ENCODE measurements at regions not wholly inside any gene's neighbourhood (a gene's known extent, or its start where the extent isn't known, plus 50 kb on each side); places are given as distances from the start of the nearest gene placed in this dataset.
"Not testable (repeated sequence)": the region's sequence is repeated elsewhere in the genome, so short reads cannot be mapped to it uniquely, and the experiment has no call there.

DNA sequence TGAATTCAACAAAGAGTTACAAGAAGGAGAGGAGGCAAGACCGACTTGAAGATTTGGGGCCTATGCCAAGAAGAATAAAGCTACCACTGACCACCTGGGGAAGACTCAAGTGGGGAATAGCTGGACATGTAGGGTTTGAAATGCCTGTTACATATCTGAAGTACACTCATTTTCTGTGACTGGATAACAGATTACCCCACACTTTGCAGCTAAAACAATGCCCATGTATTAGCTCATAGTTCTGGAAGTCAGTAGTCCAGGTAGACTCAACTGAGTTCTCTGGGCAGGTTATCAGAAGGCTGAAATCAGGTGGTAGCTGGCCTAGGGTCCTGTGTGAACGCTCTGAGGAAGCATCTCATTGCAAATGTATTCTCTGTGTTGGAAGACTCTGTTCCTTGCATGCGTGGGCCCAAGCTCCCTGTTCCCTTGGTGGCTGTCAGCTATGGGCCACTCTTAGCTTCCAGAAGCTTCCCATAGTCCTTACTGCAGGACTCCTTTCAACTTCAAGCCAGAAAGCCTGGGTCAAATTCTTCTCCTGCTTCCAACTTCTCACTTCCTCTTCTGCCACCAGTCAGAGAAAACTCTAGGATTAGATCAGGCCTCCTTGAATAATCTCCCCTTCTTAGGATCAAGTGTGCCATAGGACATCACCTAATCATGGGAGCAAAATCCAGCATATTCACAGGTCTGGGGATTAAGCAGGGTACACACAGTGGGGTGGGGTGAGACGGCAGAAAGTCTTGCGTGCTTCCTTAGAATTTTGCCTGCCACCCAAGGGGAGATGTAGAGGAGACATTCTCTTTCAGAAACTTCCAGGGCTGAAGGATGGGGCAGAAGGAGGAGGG is 187.8 kb downstream of the SHQ1 start:
- in situ Hi-C loops (cut with MboI; ENCODE audit: low sequenced_read_pairs), result no loop called here

DNA sequence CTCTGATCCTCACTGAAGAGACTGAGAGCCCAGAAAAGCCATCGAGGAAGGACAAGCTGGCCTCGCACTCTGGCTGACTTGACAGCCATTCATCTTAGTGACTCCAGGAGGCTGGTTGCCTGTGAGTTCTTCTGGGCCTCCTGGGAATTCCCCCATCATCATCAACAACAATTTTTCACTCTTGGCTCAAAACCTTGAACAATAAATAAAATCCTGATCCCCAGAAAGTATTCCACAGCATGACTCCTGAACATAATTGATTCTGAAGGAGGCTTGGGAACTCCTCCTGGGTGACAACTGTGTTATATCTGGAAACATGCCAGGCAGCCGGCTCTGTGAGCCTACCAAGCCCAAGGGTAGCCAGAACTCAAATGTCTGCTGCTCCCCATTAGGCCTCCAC is 188.6 kb downstream of the SHQ1 start:
- in situ Hi-C loops (cut with MboI; ENCODE audit: low sequenced_read_pairs), result no loop called here

DNA sequence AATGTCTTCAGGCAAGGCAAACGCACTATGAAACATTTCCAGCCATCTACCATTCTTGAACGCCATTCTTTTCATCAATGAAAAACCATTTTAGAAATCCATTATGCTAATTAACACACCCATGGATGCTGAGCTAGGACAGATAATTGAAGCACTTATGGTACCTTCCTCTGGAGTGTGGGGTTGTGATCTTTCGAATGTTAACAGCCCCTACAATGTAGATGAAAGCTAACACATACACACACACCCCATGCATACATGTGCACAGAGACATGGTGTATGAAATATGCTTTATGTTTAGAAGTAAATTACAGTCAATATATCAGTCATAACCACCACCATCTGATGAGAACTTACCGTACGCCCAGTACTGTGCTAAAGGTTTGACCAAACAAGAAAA is 189.1 kb downstream of the SHQ1 start:
- in situ Hi-C loops (cut with MboI; ENCODE audit: low sequenced_read_pairs), result no loop called here

DNA sequence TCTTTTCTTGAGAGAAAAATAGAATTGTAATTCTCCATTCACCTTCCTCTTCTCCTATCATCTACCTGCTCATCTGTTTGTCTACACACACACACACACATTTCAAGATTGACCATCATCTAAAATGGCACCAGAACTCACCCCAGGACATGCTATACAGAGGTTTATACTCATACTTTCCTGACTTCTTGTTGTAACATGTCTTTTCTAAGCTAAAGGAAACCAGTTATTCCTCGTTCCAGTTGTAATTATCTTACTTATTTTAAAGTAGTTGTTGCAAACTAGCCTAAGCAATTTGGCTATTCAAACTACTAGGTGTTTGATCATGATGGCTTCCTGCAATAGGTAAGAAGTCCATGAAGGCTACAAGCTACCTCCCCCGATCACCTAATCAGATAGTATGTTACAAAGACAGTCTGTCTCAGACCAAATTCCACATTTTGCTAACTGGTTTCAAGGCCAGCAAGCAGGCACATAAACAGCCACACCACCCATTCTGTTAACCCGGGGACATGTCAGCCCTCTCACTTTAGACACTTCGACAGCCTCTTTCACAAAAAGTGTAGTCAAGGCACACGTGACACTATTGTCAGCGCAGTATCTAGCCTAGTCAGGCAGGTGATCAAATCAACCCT is 189.7 kb downstream of the SHQ1 start:
- in situ Hi-C loops (cut with MboI; ENCODE audit: low sequenced_read_pairs), result no loop called here

DNA sequence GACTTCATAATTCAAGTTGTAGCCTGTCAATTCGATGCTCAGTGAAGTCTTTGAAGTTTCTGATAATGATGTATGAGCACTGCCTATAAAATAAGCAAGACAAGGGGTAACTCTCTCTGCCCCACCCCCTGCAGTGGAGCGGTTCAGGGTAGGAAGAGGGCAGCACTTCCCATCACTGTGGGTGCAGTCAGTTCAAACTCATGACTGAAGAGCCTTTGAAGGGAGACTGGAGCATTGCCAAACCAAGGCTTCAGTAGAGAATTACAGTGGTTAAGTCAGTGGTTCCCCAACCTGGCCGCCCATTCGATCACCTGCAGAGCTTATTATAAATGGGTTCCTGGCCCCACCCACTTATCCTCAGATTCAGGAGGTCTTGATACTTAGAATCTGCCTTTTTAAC is 190.6 kb downstream of the SHQ1 start:
- in situ Hi-C loops (cut with MboI; ENCODE audit: low sequenced_read_pairs), result no loop called here

DNA sequence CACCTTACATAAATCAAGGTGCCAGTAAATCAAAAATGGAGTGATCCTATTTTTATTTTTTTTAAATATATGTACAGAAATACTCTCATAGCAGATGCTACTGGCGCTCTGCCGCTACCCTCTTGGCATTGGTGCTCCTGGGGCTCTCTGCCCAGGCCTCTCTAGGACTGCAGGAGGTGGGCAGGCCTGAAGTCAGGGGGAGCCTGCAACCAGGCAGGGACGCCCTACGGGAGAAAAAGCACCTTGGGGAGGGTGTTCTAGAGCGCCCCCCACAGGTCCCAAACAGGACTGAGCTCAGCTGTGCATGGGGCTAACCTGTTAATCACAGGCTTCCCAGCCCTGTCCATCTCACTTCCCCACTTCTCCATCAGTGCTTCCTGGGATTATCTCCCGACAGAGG is 192.5 kb downstream of the SHQ1 start:
- in situ Hi-C loops (cut with MboI; ENCODE audit: low sequenced_read_pairs), result no loop called here

DNA sequence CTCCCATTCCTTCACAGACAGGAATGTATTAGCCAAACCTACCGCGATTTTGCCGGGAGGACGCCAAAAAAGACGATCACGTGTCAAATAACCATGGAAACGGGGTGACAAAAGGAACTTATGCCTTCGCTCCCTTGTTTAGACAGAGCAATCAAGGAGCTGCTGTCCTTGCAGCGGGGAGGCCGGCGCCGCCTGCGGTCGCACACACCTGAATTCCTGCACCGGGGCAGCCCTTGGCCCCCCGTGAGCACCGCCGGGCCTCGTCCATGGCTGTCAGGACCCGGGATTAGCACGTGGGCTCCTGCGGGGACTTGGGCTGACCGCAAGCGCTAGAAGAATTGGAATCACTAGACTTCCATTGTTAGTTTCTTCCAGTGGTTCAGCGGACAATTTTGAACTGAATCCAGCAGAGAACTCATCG is 193.1 kb downstream of the SHQ1 start:
- in situ Hi-C loops (cut with MboI; ENCODE audit: low sequenced_read_pairs), result no loop called here

DNA sequence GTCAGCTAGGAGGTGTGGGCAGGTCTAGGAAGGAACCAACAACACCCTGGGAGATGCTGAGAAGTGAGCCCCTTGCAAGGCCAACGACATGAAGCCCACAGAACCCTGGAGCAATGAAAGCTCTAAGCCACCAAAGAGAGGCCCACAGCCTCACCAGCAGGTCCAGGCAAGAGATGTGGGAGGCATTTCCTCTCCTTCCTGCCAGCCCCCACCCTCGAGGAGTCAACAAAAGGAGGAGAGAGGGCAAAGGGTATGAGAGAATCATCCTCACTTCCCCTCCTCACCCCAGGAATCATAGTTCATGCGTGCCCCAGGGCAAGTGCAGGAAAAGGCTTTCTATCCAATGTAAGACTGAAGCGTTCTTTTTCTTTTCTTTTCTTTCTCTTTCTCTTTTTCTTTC is 195.8 kb downstream of the SHQ1 start:
- in situ Hi-C loops (cut with MboI; ENCODE audit: low sequenced_read_pairs), result no loop called here

DNA sequence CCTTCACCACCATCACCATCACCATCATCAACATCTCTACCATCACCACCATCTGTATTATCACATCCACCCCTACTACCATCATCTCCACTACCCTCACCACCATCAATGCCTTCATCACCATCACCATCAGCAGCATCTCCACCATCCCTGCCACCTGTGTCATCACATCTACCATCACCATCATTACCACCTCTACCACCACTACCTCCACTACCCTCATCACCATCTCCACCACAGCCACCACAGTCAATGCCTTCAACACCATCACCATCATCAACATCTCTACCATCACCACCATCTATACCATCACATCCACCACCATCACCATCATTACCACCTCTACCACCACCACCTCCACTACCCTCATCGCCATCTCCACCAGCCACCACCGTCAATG is 196.7 kb downstream of the SHQ1 start:
- in situ Hi-C loops (cut with MboI; ENCODE audit: low sequenced_read_pairs), result no loop called here

DNA sequence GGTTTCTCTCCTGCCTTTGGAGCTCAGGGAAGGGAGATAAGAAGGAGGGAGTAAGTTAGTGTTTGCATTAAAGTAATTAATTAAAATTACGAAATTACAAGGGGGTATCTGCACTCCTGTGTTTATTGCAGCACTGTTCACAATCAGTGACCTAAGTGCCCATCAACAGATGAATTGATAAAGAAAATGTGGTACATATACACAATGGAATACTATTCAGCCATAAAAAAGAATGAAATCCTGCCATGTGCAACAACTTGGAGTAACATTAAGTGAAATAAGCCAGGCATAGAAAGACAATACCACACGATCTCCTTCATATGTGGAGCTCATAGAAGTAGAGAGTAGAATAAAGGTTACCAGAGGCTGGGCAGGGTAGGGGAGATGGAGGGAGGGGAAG is 202.0 kb downstream of the SHQ1 start:
- in situ Hi-C loops (cut with MboI; ENCODE audit: low sequenced_read_pairs), result no loop called here

DNA sequence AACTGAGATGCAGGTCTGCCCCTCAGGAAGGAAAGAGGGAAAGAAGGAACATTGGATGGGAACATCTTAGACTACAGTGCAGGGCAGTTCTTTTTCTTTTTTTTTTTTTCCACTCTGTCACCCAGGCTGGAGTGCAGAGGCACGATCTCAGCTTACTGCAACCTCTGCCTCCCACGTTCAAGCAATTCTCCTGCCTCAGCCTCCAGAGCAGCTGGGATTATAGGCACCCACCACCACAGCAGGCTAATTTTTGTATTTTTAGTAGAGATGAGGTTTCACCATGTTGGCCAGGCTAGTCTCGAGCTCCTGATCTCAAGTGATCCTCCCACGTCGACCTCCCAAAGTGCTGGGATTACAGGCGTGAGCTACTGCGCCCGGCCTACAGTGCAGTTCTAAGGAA is 204.6 kb downstream of the SHQ1 start:
- in situ Hi-C loops (cut with MboI; ENCODE audit: low sequenced_read_pairs), result not testable (repeated sequence)

DNA sequence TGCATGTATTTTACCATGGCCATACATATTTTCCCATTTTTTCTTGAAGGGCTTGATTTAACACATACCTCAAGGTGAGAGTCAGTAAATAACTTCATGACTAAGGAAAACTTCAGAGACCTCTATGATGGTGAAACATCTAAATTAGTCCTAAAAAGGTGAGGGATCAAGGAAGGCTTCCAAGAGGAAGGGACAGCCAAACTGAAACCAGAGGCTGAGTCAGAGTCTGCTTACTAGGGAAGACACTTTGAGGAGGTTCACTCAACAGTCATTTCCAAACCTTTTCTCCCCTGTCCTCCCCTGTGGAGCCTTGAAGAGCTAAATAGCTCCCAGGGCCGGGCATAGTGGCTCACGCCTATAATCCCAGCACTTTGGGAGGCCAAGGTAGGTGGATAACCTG is 206.6 kb downstream of the SHQ1 start:
- in situ Hi-C loops (cut with MboI; ENCODE audit: low sequenced_read_pairs), result no loop called here

DNA sequence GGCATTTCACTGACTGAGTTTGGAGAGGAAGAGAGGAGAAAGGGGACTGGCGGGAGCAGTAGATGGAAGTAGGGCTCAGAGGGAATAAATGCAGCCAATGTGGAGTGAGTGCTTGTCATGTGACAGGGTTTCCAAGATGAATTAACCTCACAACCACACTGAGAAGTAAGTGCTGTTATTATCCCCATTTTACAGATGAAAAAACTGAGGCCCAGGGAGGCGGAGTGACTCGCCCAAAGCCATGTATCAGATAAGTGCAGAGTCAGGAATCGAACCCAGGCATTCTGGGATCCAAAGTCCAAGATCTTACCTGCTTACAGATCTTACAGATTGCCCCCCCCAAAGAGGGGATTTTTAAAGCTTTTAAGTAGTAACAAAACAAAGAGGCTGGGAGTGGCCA is 207.2 kb downstream of the SHQ1 start:
- in situ Hi-C loops (cut with MboI; ENCODE audit: low sequenced_read_pairs), result no loop called here

DNA sequence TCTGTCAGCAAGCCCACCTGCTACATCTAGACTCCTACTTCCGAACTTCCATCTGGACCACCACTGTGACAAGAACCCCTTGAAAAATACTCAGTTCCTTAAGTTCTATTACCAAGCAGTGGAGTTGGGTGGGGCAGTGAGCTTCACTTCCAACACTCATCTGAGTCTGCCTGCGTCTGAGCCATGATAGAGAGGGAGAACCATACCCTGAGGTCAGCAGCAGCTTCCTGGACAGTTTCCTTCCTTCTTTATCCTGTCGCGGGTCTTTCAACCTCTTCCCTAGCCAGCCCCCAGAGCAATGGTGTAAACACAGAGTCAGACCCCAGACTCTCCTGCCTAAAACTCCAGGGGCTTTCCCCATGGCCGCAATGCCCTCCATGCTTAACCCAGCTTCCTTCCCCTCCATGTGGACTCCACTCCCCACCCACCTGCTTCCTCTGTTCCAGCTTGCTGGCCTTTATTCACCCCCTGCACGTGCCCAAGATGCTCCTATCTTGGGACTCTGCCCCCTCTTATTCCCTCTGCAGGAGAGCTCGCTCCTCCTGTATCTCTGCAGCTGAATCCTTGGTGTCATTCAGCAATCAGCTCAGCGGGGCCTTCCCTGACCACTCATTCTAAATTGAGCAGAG is 211.2 kb downstream of the SHQ1 start:
- in situ Hi-C loops (cut with MboI; ENCODE audit: low sequenced_read_pairs), result no loop called here

DNA sequence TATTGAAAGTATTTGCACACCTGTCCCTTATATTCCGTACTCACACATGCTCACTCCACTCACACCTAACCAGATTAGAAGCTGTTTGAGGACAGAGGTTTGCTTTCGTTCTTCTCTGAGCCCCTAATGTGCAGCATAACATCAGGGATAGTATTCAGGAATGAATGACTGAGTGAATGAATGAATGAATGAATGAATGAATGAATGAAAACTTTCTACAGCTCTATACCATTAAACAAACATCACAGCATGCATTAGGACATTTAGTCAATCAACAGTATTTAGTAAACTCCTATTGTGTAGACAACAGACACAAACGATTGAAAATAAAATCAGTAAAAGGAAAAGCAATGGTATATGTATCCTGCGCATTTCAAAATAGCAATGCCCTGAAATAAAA is 212.7 kb downstream of the SHQ1 start:
- in situ Hi-C loops (cut with MboI; ENCODE audit: low sequenced_read_pairs), result no loop called here

DNA sequence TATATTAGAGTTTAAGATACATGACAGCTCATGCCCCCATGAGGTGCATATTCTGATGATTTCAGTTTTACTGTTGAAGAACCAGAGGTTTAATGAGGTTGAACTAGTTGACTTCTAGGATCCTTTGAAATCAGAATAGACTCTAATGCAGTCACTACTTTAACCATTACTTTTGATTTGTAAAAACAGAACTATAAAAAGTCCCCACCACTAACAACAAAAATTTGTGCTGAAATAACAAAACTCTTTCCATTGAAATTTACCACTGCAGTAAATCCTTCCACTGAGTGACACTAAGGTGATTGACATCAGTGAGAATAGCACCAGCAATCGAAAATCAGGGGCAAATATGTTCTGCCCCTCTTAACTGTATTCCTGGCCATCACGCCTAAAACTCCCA is 214.1 kb downstream of the SHQ1 start:
- in situ Hi-C loops (cut with MboI; ENCODE audit: low sequenced_read_pairs), result no loop called here

DNA sequence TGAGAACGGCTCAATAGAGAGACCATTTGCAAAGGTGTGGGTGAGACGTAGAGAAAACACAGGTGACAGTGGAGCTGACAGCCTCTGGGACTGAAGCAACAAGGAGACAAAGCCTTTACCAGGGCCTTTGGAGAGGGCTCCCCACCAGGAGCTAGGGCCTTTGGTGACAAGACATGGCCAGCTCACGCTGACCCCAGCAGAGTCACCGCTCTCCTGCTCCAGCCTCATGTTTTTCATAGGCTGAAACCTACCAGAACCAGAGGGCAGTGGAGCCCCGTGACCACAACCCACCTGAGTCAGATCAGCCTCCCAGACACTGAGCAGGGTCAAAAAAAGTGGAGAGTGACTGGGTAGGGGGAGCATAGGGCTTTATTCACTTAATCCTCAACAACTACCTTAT is 214.7 kb downstream of the SHQ1 start:
- in situ Hi-C loops (cut with MboI; ENCODE audit: low sequenced_read_pairs), result no loop called here

DNA sequence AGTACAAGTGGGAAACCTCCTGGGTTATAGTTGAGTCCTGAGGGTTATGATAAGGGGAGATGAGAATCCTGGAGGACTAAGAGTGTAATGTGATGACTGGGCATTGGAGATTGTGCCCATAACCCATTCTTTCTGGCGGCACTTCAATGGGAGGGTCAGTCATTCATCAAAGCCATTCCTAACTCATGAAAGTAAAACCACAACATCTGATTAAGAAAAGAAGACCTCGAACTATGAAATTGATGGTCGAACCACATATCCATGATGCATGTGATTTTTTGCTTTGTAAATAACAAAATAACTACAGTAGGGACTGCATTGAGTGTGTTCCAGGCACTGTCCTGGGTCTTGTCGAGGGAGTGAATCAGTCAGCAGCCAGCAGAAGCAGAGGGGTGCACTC is 215.1 kb downstream of the SHQ1 start:
- in situ Hi-C loops (cut with MboI; ENCODE audit: low sequenced_read_pairs), result no loop called here

DNA sequence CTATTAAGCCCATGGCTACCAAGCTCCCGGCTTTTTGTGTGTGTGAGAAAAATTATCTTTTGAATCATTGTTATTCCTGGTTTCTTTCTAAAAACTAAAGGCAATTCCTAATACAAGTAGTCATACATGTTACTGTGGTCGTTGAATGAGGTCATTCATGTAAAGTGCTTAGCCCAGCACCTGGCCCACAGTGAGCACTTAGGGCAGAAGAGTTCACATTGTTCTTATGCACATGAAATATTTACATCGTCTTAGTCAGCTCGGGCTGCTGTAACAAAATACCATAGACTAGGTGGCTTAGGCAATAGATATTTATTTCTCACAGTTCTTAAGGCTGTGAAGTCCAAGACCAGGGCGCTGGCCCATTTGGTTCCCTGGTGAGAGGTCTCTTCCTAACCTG is 216.1 kb downstream of the SHQ1 start:
- in situ Hi-C loops (cut with MboI; ENCODE audit: low sequenced_read_pairs), result no loop called here

DNA sequence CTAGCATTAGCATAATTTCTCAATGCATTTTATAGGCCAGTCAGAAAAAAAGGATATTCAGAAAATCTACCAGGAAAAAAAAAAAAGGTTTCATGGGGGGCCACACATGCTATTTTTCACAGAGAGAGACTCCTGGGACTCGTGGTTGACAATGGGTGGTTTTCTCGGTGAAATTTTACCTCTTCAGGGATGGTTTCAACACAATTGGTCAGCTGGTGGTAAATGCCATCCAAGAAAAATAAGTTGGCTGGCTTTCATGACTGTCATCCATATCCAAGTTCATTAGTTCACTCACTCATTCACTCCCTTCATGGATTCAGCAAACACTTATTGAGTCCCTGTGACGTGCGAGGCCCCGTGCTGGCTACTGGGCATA is 217.3 kb downstream of the SHQ1 start:
- in situ Hi-C loops (cut with MboI; ENCODE audit: low sequenced_read_pairs), result no loop called here

DNA sequence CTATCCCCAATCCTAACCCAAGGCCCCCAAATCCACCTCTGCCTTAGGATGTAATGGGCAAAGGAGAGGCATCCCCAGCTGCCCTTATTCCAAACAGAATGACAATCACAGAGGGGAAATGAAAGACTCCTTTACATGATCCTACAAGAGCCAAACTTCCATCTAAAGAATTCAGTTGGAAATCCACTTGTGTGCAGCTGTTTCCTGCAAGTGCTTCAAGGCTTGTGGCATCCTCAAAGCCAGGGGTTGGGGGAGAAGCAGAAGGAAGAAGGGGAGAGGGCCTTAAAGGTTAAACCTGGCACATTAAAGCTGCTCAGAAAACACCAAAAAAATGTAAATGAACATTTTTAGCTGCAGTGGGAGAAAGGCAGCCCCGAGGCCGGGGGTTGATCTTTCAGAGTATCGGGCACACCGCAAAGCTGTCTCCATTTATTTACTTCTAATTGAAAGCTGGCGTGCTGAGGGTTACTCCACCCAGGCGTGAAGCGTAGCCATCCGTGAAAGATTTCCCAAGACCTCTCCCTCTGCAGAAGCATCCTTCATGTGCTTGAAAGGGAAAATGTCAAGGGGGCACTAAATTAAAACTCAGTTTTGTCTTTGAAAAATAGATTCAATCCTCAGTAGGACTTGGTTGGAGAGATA is 217.8 kb downstream of the SHQ1 start:
- in situ Hi-C loops (cut with MboI; ENCODE audit: low sequenced_read_pairs), result no loop called here

DNA sequence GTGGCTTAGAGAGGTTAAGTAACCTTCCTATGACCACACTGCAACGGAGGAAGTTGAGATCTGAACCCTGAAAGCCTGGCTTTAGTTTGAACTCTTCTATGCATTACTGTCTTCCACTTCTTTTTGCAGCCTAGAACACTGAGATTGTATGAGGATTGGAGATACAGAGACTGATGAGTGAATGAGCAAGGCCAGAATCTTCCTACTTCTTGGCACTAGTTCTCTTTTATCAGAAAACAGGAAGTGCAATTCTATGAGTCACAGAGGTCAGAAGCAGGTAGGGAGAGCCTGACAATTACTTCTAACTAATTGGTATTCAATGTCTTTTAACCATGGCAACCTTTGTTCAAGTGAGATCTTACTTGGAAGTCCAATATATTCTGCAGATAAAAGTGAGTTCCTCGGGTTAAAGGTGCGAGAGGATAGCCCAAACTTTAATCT is 219.0 kb downstream of the SHQ1 start:
- in situ Hi-C loops (cut with MboI; ENCODE audit: low sequenced_read_pairs), result no loop called here

Measured in HL-60/S4 treated with retinoic acid at 250 ng/mL for 4 days and 3 days (cell line).